HG02870 (cell line): ENCODE measurements at regions not wholly inside any gene's neighbourhood (a gene's known extent, or its start where the extent isn't known, plus 50 kb on each side); places are given as distances from the start of the nearest gene placed in this dataset.
"Not testable (repeated sequence)": the region's sequence is repeated elsewhere in the genome, so short reads cannot be mapped to it uniquely, and the experiment has no call there.

Experiments used
- ATAC-seq: cut with Tn5 transposase; IDR thresholded peaks from one replicate; pipeline ENCODE4 v1.9.1; 2021; ENCODE audit warnings: mild to moderate bottlenecking, moderate library complexity; ENCODE audit not compliant: unreplicated experiment

DNA sequence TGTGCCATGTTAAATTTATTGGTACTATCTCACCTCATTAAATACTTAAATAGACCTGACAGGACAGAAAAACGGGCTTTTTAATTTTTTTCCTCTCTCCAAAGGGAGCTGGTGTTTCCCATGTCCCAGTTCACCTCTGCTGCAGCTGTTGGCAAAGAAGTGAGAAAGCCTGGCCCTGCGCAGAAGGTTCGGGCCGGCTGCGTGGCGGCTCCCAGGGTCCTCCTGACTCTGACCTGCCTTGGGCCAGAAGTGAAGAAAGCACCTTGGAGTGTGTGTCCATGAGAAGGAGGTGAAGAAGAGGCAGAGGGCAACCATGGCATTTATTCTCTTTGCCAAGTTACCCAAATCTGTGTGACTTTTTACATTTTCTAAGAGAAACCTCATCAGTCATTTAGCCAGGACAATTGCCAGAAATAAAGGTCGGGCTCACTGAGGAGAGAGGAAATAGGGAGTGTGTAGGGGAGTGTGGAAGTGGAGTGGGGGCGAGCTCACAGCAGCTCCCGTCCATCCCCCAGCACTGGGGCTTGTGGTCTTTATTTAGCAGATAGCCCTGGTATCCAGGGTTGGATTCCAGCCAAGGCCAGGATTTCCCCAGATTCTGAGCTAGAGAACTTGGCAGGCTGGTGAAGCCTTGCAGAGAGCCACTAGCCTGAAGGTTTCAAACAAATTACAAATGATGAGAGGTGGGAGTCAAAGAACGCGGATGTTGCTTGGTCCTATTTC is 102.4 kb upstream of the CADM1 start:
- ATAC-seq, result no peak

DNA sequence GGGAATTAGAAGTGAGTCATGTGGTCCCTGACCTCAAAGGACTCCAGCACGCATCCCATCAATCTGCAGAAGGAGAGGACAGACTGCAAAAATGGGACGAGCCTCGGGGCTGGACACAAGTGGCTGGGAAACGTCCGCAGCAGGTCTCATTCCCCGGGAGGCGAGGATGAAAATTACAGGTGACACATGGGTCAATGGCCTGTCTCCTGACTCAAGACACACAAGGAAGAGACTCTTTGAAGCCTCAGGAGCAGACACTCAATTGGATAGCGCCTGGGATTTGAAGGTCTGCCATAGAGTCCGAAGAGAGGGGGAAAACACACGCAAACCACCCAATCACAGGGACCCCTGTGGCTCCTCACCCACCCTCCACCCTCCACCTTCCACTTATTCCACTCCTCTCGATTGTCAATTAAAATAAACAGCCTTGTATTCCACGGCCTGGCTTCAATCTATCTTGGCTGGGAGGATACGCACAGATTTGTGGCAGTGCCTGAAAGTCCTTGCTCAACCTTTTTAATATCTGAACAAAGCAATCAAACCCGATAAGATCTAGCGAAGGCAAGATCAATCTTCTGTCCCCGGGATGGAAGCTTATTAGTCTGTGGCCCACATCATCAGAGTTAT is 101.8 kb upstream of the CADM1 start:
- ATAC-seq, result no peak

DNA sequence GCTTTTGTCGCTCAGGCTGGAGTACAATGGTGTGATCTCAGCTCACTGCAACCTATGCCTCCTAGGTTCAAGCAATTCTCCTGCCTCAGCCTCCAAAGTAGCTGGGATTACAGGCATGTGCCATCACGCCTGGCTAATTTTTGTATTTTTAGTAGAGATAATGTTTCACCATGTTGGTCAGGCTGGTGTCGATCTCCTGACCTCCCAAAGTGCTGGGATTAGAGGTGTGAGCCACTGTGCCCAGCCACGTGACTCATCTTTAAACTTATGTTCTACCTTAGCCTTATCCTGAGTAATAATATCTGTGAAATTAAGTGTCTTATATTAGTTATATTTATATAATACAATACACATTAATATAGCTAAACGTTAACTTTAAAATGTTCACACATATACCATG is 101.2 kb upstream of the CADM1 start:
- ATAC-seq, result not testable (repeated sequence)

DNA sequence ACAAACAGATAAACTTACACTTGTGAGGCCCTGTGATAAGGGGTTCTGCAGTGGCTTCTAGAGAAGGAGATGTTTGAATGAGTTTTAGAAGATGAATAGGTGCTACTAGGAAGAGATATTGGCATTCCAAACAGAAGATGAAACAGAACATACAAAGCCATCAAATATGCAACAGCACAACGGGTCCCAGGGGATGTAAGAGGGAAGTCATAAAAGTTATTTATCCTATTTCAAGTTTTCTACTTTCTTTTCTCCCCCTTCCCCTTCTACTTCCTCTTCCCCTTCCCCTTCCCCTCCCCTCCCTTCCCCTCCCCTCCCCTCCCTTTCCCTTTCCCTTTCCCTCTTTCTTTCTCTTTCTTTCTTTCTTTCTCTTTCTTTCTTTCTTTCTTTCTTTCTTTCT is 94.9 kb upstream of the CADM1 start:
- ATAC-seq, result no peak

DNA sequence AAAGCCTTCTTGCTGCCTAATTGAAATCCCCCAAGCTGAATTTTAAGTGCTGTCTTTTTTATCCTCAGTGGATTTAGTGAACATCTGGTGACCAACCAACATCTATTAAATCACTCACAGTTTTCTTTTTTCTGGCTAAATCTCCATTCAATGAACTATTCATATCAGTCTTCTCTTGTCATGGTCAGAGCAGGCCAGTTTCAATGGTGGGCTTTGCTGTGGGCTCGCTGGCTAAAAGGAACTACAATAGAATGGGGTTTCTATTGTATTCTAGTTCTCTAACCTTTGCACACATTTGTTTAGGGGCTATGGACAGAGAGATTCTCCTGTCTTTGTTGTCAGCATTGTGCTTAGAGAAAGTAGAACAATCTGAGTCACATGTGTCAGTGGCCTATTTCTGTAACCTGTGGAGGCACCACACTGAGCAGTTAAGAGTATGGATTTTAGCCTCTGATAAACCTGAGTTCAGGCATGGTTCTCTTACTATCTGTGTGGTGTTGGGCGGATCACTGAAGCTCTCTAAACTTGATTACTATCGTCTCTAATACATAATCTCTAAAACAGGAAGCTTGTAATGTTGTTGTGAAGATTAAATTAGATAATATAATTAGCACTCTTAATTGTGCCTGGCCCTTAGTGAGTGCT is 94.2 kb upstream of the CADM1 start:
- ATAC-seq, result no peak

DNA sequence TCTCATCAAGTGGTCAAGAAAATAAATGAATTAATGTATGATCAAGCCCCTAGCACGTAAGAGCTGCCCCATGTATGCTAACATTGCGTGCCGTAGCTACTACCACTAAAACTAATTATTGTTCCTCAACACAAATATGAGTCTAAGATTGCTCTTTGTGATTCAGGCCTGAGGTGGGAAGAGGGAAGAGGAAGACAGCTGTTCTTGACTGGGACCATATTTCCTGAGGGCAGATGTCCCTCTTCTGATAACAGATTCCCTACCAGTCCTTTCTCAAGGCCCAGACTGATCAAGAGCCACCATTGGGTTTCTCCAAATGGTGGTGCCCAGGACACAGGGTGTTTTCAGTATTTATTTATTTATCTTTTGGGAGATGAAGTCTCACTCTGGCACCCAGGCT is 87.2 kb upstream of the CADM1 start:
- ATAC-seq, result no peak

DNA sequence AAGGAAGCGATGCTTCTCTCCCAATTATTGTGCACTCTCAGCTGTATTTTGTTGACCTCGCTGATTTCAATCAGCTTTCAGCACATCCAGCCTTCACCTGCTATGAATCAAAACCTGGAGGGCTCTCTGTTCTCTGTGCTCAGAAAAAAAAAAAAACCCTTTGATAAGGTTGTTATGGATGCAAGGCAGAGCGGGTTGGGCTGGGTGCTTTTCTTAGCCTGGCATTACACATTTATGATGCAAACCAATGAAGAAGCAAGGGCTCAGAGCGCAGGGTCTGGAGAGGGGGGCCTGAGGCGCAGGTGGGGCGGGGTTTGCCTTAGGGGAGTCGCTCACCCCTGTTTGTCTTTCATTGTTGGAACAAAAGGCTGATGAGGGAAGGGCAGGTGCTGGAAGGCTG is 86.0 kb upstream of the CADM1 start:
- no peak for ATAC-seq

DNA sequence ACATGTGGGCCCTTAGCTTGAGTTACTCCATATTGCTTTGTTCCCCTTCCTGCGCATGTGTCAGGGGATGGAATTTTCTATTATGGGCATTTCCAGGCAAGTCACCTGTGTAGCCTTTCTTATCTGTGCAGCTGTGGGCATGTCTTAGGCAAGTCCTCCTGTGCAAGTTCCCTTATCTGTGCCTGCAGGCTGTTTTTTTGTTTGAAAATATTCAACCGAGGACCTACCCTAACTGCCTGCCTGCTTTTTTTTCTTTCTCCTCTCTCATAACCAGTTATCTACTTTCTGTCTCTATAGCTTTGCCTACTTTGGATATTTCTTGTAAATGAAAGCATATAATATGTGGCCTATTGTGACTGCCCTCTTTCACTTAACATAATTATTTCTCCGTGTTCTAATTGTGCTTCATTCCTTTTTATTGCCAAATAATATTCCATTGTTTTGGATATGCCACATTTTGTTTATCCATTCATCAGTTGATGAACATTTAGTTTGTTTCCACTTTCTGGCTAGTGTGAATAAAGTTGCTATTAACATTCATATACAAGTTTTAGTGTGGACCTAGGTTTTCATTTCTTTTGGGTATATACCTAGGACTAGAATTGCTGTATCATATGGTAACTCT is 83.6 kb upstream of the CADM1 start:
- no peak for ATAC-seq

DNA sequence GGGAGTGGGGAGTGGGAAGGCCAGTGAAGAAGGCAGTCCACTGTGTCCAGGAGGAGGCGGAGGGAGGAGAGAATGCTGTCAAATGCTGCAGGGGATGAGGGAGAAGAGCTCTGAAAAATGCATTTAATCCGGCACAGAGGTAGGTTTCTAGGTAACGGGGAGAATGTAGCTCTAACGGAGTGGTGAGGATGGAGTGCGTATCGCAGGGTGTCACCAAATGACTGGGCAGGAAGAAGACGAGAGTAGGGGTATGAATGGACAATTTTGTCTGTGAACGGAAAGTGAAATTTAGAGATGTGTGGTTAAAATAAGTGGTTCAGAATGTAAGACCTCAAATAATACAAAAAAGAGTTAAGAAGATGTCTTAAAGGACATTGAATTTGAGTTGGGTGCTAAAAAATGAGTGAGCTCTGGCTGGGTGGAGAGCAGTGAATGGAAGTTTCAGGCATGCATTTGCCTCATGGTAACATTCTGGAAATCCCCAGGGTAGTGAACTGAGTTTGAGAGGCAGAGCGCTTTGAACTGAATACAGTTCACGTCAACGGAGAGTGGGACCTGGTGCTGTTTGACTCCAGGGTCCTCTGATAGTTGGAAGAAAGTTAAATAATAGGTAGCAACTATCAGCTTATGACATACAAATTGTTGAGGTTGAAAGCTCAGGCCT is 81.3 kb upstream of the CADM1 start:
- ATAC-seq, result peak; percentile 96

DNA sequence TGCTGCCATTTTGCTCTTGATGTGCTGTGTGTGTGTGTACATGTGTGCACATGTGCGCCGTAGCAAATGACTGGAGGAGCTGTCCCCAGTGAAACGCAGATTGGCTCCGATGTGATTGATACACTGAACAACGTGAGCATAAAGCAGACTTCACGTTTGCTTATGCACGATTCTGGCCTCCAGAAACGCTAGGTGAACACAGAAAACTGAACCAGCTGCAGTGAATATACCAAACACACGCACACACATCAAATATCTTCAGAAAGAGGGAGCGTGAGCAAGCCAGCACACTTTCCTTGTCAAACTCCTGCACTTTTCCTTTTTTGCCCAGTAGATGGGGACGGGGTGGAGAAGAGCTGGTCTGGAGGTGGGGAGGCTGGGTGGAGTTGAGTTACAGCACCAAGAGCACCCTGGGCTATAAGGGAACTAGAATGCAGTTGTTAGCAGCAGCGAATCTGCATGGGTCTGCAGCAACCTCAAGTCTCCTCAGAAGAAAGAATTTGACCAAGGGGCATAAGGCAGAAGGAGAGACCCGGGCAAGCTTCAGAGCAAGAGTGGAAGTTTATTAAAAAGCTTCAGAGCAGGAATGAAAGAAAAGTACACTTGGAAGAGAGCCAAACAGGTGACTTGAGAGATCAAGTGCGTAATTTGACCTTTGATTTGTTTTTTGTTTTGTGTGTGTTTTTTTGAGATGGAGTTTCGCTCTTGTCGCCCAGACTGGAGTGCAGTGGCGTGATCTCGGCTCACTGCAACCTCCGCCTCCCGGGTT is 77.8 kb upstream of the CADM1 start:
- ATAC-seq, result no peak

DNA sequence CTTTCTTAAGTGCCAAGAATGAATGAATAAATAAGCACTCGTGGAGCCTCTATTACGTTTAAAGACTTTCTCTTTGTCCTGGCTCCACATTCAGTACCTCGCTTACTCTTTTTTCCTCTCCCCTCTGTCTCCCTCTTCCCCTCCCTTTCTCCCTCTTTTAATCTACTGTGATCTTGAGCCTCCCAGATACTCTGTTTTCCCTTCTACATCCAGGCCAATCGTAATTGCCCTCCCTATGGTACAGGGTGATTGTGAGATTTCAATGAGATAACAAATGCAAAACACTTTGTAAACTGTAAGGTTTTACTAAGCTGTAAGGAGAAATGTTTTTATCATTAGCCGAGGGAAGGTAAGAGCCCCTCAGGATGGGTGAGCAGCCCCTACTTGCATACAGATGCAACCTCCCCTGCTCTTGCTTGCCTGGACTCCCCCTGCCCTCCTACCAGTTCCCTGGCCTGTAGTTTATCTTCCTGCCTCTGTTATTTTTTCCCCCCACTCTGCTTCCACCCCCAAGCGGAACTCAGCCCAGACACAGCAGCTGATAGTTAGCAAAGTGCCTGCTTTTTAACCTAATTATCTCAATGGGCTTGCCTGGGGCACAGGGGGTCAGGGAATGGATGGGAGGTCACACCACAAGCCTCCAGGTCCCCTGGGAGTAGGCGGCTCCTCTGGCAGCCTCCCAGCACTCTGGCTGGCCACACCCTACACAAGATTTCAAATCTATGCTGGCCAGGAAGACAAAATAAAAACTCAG is 76.9 kb upstream of the CADM1 start:
- no peak for ATAC-seq

DNA sequence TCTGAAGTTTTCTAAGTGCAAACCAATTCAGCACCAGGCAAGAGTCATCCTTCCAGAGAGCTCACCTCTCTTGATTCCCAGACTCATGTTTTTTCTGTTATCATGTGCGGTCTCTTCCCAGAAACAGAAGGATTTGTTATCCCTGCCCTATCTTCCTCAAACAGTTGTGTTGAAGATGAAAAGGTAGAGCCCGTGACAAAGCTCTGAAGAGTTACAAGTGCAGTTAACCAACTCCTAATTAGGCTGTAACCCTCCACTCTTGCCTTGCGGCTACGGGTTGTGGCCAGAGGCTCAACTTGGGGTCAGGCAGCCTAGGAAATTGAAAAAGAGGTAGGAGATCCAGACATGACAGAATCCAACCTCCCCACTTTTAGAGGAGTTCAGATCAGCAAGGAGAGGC is 76.2 kb upstream of the CADM1 start:
- no peak for ATAC-seq

DNA sequence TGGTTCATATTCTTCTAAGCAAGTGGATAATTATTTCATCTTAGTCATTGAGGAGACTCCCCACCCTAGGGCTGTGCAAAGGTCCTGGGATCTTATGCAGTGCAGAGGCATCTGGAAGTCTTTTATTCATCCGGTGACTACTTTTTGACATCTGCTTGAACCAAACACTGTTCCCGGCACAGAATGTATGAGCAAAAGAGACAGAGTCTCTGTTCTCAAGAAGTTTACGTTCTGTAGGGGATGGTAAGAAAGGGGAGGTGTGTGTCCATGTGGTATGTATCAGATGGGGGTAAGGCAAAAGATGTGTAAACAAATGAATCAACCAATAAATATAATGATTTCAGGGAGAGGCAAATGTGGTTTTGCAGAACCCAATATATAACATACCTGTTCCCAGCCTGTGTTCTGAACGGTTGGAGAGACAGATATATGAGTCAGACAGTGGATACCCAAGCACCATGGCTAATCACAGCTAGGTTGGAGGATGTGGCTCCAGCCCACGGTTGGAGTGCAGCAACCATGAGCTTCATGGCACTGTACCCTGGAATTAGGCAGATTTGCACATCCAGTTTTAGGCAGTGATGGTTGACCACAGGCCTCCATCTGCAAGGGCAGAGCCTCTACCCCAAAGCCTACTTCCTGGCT is 75.1 kb upstream of the CADM1 start:
- no peak for ATAC-seq

DNA sequence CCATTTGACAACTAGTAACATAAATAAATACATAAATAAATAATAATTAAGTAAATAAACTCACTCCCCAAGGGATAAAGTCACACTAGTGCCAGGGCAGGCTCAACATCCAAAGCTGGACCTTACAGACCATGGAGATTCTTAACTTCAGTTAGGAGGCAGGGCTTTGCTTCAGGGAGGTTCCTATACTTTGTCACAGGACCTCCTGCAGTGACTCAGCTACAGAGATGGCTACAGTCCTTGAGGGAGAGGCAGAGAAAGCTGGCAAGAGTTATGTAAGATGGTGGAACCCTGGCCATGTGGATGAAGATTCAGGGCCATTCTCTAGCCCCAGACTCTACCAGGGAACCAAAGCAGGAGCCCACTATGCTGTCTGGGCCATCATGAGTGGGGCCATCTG is 74.1 kb upstream of the CADM1 start:
- ATAC-seq, result no peak

DNA sequence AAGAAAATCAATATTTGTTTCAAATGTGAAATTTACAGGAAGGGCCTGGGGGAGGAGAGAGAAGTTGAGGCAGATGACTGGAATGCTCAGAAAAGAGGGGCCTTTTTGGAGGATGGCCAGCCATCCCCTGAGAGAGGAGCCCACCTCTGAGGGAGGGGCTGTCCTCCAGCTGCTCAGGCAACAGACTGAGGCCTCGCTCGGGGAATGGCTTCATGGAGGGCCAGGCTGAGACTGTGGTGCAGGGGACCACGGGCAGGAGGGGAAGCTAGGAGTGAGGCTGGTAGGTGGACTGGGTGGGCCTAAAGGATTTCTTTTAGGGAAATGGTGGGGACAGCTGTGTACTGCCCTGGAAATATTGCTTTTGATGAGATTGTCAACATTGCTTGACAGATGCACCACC is 73.5 kb upstream of the CADM1 start:
- no peak for ATAC-seq

DNA sequence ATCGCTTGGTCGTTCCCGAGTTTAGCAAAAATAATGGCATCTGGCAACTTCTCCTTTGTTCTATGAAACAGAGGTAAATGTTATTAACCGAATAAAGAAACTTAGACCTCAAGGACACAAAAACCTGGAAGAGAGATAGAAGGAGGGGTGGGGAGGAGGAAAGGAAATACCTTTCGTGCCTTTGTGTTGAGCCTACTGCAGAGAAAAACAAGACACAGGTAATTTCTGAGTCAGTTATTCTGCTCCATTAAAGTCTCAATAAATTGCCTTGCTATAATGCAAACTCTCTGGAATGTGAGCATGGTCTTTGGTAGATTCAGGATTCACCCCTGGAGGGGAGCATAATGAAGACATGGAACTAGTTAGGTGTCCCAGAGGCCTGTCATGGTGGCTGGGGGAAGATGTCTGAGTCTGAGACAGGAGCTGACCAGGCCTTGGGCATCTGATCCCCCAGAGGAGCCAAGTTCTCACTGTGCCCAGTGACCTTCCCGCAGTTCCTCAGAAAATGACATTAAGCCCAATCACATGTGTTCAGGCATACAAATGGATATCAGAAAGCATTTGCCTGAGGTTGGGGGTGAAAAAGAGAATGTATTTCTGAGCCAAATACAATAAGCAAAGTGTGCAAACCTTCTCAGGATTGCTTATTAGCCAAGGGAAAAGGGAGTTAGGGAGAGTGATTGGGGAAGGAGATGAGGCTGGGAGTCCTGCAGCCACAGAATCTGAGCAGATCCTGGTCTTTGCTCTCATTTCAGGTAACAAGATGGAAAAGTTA is 72.6 kb upstream of the CADM1 start:
- no peak for ATAC-seq

DNA sequence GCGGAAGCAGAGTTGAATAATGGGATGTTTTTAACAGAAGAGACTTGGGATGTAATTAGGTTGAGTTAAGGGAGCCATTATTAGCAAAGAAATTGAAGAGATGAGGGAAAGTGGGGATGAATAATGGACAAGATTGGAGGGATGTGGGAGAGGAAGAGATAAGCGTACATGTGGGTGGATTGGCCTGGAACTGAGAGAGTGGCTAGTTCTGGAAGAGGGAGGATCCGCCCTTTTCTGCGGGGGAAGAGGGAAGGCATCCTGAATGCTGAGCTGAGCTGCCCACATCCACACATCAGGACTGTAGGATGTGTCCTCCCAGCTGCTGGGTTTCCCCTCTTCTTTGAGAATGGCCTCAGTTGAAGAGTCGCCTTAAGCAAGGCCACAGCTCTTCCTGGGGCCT is 68.3 kb upstream of the CADM1 start:
- no peak for ATAC-seq

DNA sequence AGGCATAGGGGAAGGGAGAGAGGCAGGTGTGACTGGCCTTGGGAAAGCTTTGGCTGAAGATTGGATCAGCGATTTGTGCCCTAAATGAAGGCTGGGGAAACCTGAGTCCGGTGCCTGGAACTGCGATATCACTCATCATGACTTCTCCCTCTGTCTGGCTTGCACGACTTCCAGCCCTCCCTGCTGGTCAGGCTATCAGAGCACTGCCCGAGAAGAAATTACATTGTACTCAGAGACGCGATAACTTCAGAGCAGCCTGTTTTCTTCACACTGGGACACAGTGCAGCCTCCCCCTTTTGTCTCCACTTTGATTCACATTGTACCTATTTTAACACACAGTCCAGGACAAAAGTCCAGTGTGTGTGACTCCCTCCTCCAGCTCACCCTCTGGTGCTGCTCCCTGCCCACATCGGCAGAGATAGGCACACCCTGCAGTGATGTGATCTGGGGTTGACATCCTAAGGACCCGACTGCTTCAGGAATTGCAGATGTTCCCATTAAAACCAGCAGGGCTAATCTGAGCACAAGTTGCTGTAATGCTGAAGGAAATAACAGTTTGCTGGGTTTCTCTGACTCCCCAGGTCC is 62.1 kb upstream of the CADM1 start:
- ATAC-seq, result no peak
